HL-60 (cell line): ENCODE measurements at regions not wholly inside any gene's neighbourhood (a gene's known extent, or its start where the extent isn't known, plus 50 kb on each side); places are given as distances from the start of the nearest gene placed in this dataset.

Source experiments
- CTCF ChIP-seq: IDR thresholded peaks from one replicate; pipeline ENCODE4 v1.5.1; 2011; ENCODE audit warnings: low read length, control low read depth, inconsistent platforms; ENCODE audit not compliant: insufficient read depth
- POLR2AphosphoS5 ChIP-seq: IDR thresholded peaks from 2 replicates; pipeline ENCODE4 v1.6.1; 2012; ENCODE audit warnings: low read depth

- TF ChIP-seq CTCF, result no peak
- TF ChIP-seq POLR2AphosphoS5, result no peak
These were observed 644.6 kb downstream of the ACTR3B start for GRCh38 chr7:153404124-153404523.
